Thymus (tissue), 11 donors: ENCODE measurements at regions not wholly inside any gene's neighbourhood (a gene's known extent, or its start where the extent isn't known, plus 50 kb on each side); places are given as distances from the start of the nearest gene placed in this dataset.

Experiments
- DNase-seq, 9 donors: peaks; one replicate each; pipeline ENCODE4 v3.0.0-alpha.2; 2013; ENCODE audit warnings: low spot score in 9 of 9, low read depth in 6 of 9, missing footprints in 1 of 9
- H3K27ac ChIP-seq, 2 donors: one replicate each; pipeline ENCODE4 v1.5.1; 2013; ENCODE audit warnings: control low read depth in 1 of 2, low read depth in 1 of 2, low read length in 1 of 2, mild to moderate bottlenecking in 1 of 2, moderate library complexity in 1 of 2
- H3K27me3 ChIP-seq, 2 donors: one replicate each; pipeline ENCODE4 v1.5.1; 2013; ENCODE audit warnings: low read length in 1 of 2; ENCODE audit not compliant: control insufficient read depth in 2 of 2, insufficient read depth in 1 of 2
- H3K36me3 ChIP-seq, 2 donors: one replicate each; pipeline ENCODE4 v1.5.1; 2013; ENCODE audit warnings: low read length in 1 of 2, mild to moderate bottlenecking in 1 of 2, moderate library complexity in 1 of 2; ENCODE audit not compliant: control insufficient read depth in 2 of 2, insufficient read depth in 2 of 2
- H3K4me1 ChIP-seq, 2 donors: one replicate each; pipeline ENCODE4 v1.5.1; 2013; ENCODE audit warnings: low read length in 2 of 2; ENCODE audit not compliant: control insufficient read depth in 2 of 2, insufficient read depth in 2 of 2
- H3K4me3 ChIP-seq, 2 donors: one replicate each; pipeline ENCODE4 v1.5.1; 2013; ENCODE audit warnings: low read length in 2 of 2, control low read depth in 1 of 2, mild to moderate bottlenecking in 1 of 2
- H3K9me3 ChIP-seq, 2 donors: one replicate each; pipeline ENCODE4 v1.5.1; 2013; ENCODE audit warnings: low read length in 1 of 2, mild to moderate bottlenecking in 1 of 2; ENCODE audit not compliant: control insufficient read depth in 2 of 2, insufficient read depth in 1 of 2
- WGBS: extraction: QIAGEN DNeasy Blood & Tissue Kit; methylation state at CpG from one replicate; pipeline ENCODE4 v1.1.7; 2013; 5-methylcytosine and 5-hydroxymethylcytosine counted together
- donor health status: healthy.

DNA sequence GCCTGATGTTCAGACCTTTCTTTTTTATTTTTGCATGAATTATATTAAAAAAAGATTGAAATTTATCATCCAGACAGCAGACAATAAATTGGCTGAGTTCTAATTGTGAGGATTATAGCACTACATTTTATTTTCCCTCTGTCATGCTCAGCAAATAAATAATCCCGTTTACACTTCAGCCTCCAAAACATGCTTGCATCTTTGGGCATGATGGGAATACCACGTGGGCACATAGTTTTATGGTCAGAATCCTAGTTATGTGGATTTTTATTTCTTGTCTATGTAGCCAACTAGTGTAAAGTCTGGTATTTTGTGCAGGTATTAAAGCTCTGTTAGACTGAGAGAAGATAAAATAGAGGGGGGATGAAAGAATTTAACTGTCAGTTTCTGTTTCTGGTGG lies 276.9 kb upstream of the E2F7 start:
- Histone ChIP-seq H3K9me3 (no peaks in the 10 kb centered on the region), H3K36me3 (no peaks in the 10 kb centered on the region), H3K4me3 (no peak overlapping the region), H3K4me1 (no peaks in the 10 kb centered on the region), H3K27ac (no peak overlapping the region), H3K27me3 (no peaks in the 10 kb centered on the region)
- WGBS = 67% methylated on average over 2 of the region's 2 CpGs
- DNase-seq = no peak

DNA sequence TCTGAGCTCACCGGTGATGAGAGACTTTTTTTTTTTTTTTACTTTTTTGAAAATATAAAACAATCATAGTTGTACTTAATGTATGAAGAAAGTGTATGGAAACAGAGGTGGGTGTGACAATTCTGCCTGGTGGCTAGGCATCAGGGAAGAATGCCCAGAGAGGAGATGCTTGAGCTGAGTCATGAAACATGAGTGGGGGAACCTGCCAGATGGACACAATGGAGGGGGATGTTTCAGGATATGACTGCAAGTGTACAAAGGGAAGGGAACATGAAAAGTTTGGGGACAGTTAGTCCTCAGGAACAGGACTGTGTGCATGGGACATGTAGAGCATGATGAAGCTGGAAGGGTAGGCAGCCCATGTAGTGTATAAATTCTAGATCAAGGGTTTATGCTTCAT lies 274.2 kb upstream of the E2F7 start:
- H3K27ac ChIP-seq = no peak overlapping the region
- H3K4me1 ChIP-seq = no peaks in the 10 kb centered on the region
- H3K36me3 ChIP-seq = no peaks in the 10 kb centered on the region
- DNase-seq = no peak
- no peak overlapping the region for H3K4me3 ChIP-seq
- no peaks in the 10 kb centered on the region for H3K9me3 ChIP-seq
- peaks cover 0 to 2% of the 10 kb centered on the region in 2 donors for H3K27me3 ChIP-seq
- 98% methylated on average over 1 of the region's 1 CpG for WGBS

DNA sequence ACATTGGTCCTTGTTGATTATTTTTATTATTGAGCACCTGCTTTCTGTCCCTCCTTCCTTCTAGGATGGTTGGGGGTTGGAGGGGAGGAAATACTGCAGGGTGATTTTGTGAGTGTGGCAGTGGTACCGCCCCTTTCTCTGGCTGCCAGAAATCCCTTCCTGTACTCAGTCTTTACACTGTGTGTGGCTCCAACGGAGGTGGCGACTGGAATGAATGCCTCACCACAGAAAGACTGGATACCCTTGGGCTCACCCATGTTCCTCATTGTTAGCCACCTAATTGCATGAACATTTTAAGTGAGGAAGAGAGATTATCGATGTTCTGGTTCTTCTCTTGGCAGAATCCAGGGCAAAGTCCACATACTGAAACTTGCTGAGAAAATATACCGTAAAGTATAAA lies 272.0 kb upstream of the E2F7 start:
- no peak overlapping the region for H3K4me3 ChIP-seq
- no peaks in the 10 kb centered on the region for H3K9me3 ChIP-seq
- WGBS = 72% methylated on average over 5 of the region's 5 CpGs
- H3K27me3 ChIP-seq = peaks cover 0 to 2% of the 10 kb centered on the region in 2 donors
- H3K4me1 ChIP-seq = no peaks in the 10 kb centered on the region
- no peak overlapping the region for H3K27ac ChIP-seq
- H3K36me3 ChIP-seq = no peaks in the 10 kb centered on the region
- no peak for DNase-seq

DNA sequence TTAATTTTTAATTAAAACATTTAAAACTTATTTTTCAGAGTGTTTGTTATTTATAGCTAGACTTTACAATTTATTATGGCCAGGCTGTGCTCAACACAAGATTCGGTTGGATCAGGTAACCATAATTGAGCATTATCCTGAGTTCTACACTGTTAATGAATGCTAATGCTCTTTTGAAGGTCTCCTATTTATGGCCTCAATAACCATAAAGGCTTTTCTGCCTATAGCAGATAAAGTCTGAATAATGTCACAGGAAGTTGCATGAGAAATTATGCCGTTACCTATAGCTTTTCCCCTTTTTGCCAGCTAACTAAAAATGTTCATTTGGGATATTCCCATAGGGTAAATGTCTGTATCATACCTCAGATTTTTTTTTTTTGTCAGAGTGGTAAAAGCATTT lies 269.4 kb upstream of the E2F7 start:
- Histone ChIP-seq H3K36me3 (no peaks in the 10 kb centered on the region), H3K27me3 (peaks cover 0 to 2% of the 10 kb centered on the region in 2 donors), H3K4me3 (no peak overlapping the region), H3K27ac (no peak overlapping the region), H3K9me3 (no peaks in the 10 kb centered on the region), H3K4me1 (no peaks in the 10 kb centered on the region)
- WGBS = 62% methylated on average over 2 of the region's 2 CpGs
- DNase-seq = no peak

DNA sequence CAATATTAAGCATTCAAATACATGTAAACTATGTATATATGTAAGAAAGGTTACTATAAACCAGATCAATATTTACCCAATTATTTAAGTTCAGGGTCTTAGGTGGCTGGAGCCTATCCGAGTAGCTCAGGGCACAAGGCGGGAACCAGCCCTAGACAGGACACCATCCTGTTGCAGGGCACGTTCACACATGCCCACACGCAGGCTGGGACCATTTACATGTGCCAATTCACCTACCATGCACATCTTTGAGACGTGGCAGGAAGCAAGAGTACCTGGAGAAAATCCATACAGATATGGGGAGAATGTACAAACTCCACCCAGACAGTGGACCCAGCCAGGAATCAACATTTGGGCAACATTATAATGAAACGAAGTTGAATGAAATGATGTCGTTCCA lies 263.0 kb upstream of the E2F7 start:
- WGBS = 87% methylated on average over 7 of the region's 7 CpGs
- no peaks in the 10 kb centered on the region for H3K9me3 ChIP-seq
- H3K36me3 ChIP-seq = no peaks in the 10 kb centered on the region
- no peak overlapping the region for H3K4me3 ChIP-seq
- H3K4me1 ChIP-seq = no peaks in the 10 kb centered on the region
- no peak overlapping the region for H3K27ac ChIP-seq
- peaks cover 21 to 44% of the 10 kb centered on the region in 2 donors for H3K27me3 ChIP-seq
- DNase-seq = no peak

DNA sequence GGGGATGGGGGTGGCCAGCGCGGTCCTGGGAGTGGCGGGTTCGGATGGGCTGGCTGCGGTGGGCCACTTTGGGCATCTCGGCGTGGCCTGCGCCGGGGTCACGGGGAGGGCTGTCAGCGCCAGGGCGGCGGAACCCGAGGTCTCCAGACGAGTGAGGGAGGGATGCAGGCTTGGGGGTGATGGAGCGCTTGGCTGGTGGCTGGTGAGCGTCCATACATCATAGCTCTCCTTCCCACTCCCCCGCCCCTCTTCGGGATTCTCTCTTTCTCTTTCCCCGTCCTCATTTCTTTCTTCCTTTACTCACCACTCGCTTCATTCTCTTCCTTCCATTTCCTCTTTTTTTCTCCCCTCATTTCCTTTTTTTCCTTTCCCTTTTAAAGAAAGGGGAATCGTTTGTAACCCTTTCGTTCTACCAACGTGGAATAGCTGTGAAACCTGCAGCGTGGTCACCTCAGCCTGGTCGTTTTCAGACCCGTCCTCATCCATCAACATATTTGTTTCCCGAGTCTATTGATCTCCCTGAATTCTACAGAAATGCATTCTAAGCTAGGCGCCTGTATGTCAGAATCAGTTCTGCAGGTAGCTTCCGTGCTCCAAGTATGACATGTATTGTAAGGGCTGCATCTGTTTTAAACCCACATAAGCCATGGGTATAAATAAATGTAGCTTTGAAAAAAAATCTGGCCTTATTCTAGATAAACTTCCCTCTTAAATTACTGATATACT lies 260.3 kb upstream of the E2F7 start:
- no peak for DNase-seq
- H3K4me1 ChIP-seq = no peaks in the 10 kb centered on the region
- H3K9me3 ChIP-seq = no peaks in the 10 kb centered on the region
- H3K4me3 ChIP-seq = peak overlapping the region; percentile 34 to 41
- H3K27me3 ChIP-seq = peaks cover 24 to 50% of the 10 kb centered on the region in 2 donors
- no peak overlapping the region for H3K27ac ChIP-seq
- WGBS = 6% methylated on average over 30 of the region's 30 CpGs
- H3K36me3 ChIP-seq = no peaks in the 10 kb centered on the region

DNA sequence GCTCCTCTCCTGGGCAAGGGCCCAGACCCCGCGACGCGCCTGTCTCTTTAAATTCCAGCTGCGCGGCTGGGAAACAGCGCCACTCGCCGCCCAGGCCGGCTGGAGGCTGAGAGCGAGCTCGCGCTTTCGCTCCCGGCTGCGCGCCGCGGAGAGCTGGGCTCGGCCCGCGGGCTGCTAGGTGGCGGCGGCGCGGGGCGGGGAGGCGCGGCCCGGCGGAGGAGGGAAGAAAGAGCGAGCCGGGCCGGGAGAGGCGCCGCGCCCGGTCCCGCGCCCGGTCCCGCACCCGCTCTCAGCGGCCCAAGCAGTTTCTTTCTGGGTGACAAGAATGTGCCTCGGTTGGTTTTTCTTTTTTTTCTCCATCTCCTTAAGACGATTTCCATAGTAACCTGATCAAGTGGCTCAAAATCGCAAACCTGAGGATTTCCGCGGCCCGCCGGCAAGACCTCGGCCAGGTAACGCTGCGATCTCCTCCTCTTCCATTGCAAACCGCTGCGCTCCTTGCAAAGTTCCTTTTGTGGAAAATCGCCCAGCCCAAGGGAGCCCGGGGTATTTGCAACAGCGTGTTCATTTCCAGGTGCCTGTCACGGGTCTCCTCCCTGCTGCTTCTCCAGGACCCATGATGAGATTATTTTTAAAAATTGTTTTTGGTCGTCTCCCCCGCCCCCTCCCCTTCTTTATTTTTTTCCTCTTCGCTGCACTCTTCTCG lies 259.5 kb upstream of the E2F7 start:
- Histone ChIP-seq H3K27ac (no peak overlapping the region), H3K36me3 (no peaks in the 10 kb centered on the region), H3K27me3 (peaks cover 24 to 50% of the 10 kb centered on the region in 2 donors), H3K9me3 (no peaks in the 10 kb centered on the region), H3K4me1 (no peaks in the 10 kb centered on the region), H3K4me3 (peak overlapping the region; percentile 34 to 41)
- WGBS = under 1% methylated on average over 63 of the region's 64 CpGs
- DNase-seq = peak in 6 of 9 donors; percentile 5 to 51 (median 20)

DNA sequence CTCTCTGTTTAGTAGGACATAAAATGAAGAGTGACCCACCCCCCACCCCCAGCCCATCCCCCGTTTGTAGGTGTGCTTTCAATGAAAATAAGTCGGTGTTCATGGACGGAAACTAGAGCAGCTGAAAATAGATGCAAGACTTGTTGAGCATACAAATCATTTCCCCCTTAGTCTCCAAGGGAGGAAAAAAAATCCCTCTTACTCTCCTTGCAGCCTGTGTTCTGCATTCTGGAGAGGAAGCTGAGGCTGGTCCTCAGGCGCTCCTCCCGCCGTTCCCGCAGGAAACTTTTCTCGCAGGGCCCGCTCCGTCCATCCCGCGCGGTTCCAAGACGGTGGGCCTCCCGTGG lies 259.0 kb upstream of the E2F7 start:
- Histone ChIP-seq H3K4me3 (peak overlapping the region; percentile 8 to 41), H3K27ac (no peak overlapping the region), H3K4me1 (no peaks in the 10 kb centered on the region), H3K9me3 (no peaks in the 10 kb centered on the region), H3K27me3 (peaks cover 24 to 50% of the 10 kb centered on the region in 2 donors), H3K36me3 (no peaks in the 10 kb centered on the region)
- 2% methylated on average over 15 of the region's 15 CpGs for WGBS
- DNase-seq = no peak

DNA sequence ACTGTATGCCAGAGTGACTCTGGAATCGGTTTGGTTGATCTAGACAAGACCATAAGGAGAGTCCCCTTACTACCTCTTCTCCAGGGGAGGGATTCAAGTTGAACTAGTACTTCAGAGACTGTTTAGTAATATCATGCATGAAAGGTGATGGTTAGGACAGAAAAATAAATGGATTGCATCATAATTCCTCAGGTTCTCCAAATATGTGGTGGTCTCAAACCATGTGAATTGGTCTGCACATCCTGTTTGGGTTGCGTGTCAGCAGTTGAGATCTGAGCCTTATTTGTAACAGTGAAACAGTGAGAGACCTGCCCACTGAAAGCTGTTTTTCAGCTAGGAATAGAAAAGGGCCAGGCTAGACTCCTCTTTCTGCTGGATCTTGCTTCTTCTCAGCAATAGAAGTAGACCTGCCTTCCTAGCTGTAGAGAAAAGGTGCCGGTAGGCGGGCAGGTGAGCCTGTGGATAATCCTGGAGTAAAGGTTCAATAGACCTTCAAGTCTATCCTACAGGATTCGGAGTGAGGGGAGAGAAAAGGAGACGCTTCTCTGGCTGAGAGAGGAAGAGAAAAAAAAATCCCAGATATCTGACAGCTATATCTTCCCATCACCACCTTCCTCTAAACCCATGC lies 258.5 kb upstream of the E2F7 start:
- no peak overlapping the region for H3K27ac ChIP-seq
- no peaks in the 10 kb centered on the region for H3K9me3 ChIP-seq
- no peaks in the 10 kb centered on the region for H3K4me1 ChIP-seq
- WGBS = 82% methylated on average over 6 of the region's 6 CpGs
- H3K36me3 ChIP-seq = no peaks in the 10 kb centered on the region
- H3K27me3 ChIP-seq = peaks cover 24 to 50% of the 10 kb centered on the region in 2 donors
- DNase-seq = no peak
- H3K4me3 ChIP-seq = no peak overlapping the region
